WERI-Rb-1 (cell line): ENCODE measurements at regions not wholly inside any gene's neighbourhood (a gene's known extent, or its start where the extent isn't known, plus 50 kb on each side); places are given as distances from the start of the nearest gene placed in this dataset.

ENCODE experiments used
- DNase-seq: peaks from one replicate; pipeline ENCODE4 v3.0.0-alpha.2; 2020
- H3K27ac ChIP-seq: fragments of 250-450 bp; sonication (Bioruptor Pico); 2 replicates; pipeline ENCODE4 v1.5.1; 2020; ENCODE audit warnings: mild to moderate bottlenecking, moderate library complexity
- H3K27me3 ChIP-seq: fragments of 250-450 bp; sonication (Bioruptor Pico); 2 replicates; pipeline ENCODE4 v1.5.1; 2021; ENCODE audit warnings: mild to moderate bottlenecking, low read depth, moderate library complexity; ENCODE audit not compliant: insufficient read depth, severe bottlenecking
- H3K36me3 ChIP-seq: fragments of 250-450 bp; sonication (Bioruptor Pico); 2 replicates; pipeline ENCODE4 v1.5.1; 2020; ENCODE audit warnings: mild to moderate bottlenecking, moderate library complexity
- H3K4me3 ChIP-seq: 2 replicates; pipeline ENCODE4 v1.5.1; 2011; ENCODE audit warnings: low read depth, mild to moderate bottlenecking, control low read depth, low read length
- H3K9me3 ChIP-seq: fragments of 250-450 bp; sonication (Bioruptor Pico); 2 replicates; pipeline ENCODE4 v1.5.1; 2021; ENCODE audit warnings: mild to moderate bottlenecking, moderate library complexity; ENCODE audit not compliant: severe bottlenecking
- CTCF ChIP-seq: IDR thresholded peaks from 2 replicates; pipeline ENCODE4 v1.5.1; 2011; ENCODE audit warnings: low read depth, mild to moderate bottlenecking, control low read depth, inconsistent platforms, low read length

DNA sequence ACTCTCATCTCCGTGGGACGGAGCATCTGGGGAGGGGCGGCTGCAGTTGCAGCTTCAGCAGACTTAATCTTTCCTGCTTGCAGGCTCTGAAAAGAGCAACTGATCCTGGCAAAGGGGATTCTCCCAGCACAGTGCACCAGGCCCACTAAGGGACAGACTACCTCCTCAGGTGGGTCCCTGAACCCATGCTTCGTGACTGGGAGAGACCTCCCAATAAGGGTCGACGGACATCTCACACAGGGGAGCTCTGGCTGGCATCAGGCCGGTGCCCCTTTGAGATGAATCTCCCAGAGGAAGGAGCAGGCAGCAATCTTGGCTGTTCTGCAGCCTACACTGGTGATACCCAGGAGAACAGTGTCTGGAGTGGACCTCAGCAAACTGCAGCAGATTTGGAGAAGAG lies 303.3 kb upstream of the FGF16 start:
- H3K4me3 ChIP-seq: no peak overlapping the region
- no peaks in the 10 kb centered on the region for H3K36me3 ChIP-seq
- peaks cover 11% of the 10 kb centered on the region for H3K27me3 ChIP-seq
- no peaks in the 10 kb centered on the region for H3K9me3 ChIP-seq
- no peak for TF ChIP-seq CTCF
- DNase-seq: no peak
- no peak overlapping the region for H3K27ac ChIP-seq

DNA sequence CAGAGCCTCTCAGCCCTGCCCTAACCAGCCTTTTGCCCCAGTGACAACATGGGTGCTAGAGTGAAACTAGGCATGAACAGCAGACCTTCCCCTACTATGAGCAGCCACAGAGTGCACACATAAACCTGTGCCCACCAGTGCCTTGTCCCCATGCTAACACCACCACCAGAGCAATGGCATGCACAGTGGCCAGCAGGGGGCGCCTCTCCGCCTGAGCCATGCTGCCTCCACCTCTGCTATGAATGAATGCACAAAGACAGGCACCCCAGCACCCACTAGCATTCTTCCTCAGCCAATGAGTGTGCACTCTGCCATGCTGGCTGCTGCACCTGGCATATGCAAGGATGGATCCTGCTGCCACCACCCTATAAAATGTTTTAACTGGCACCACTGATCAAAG lies 286.9 kb upstream of the FGF16 start:
- peak; percentile 93 for TF ChIP-seq CTCF
- Histone ChIP-seq H3K27me3 (peaks cover 7% of the 10 kb centered on the region), H3K36me3 (no peaks in the 10 kb centered on the region), H3K9me3 (no peaks in the 10 kb centered on the region), H3K4me3 (no peak overlapping the region), H3K27ac (no peak overlapping the region)
- DNase-seq: peak; percentile 47

GRCh38 chrX:77162777-77163176 lies 284.4 kb upstream of the FGF16 start:
- TF ChIP-seq CTCF: no peak
- H3K9me3 ChIP-seq: no peaks in the 10 kb centered on the region
- no peaks in the 10 kb centered on the region for H3K27me3 ChIP-seq
- H3K4me3 ChIP-seq: no peak overlapping the region
- H3K36me3 ChIP-seq: no peaks in the 10 kb centered on the region
- DNase-seq: no peak
- H3K27ac ChIP-seq: no peak overlapping the region

DNA sequence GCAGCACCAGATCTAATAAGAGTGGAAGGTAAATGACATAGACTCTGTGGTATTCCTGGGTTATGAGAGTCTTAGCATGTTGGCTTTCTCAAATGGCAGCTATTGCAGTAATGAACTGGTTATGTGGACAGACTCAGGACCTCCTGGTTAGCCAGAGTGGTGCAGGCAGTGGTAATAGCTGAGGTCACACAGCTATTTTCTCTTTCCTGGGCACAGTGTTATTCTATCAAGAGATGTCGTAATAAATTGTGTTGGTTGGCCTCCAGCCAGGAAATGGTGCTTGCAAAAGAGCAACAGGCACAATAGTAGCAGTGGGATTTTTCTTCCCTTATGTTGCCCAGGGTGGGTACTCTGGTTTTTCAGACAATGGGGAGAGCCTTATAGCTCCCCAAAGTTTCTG lies 279.2 kb upstream of the FGF16 start:
- no peaks in the 10 kb centered on the region for H3K9me3 ChIP-seq
- no peak for TF ChIP-seq CTCF
- DNase-seq: no peak

GRCh38 chrX:77174680-77175519 lies 272.3 kb upstream of the FGF16 start:
- H3K4me3 ChIP-seq: no peak overlapping the region
- DNase-seq: no peak
- H3K27ac ChIP-seq: no peak overlapping the region
- no peaks in the 10 kb centered on the region for H3K27me3 ChIP-seq
- no peaks in the 10 kb centered on the region for H3K36me3 ChIP-seq
- H3K9me3 ChIP-seq: no peaks in the 10 kb centered on the region
- no peak for TF ChIP-seq CTCF

More for the DNA sequence above, 279.2 kb upstream of the FGF16 start:
- no peak overlapping the region for H3K4me3 ChIP-seq
- no peaks in the 10 kb centered on the region for H3K27me3 ChIP-seq
- H3K27ac ChIP-seq: no peak overlapping the region
- H3K36me3 ChIP-seq: no peaks in the 10 kb centered on the region

DNA sequence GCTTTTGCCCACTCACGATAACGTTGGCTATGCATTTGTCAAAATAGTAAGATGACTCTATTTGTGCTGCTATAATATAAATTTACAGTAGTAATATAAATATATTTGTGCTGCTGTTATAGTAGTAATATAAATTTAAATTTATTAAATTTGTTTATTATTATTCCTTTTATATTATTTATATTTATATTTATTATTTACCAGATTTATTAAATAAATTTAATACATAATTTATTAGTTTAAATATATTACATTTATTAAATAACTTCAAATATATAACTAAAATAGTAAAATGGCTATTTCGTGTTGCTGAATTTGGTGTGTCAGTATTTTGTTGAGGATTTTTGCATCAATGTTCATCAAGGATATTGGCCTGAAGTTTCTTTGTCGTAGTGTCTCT lies 246.5 kb upstream of the FGF16 start:
- H3K27me3 ChIP-seq: peaks cover 10% of the 10 kb centered on the region
- H3K36me3 ChIP-seq: no peaks in the 10 kb centered on the region

More for the DNA sequence above, 246.5 kb upstream of the FGF16 start:
- no peak for TF ChIP-seq CTCF
- Histone ChIP-seq H3K9me3 (no peaks in the 10 kb centered on the region), H3K27ac (no peak overlapping the region), H3K4me3 (no peak overlapping the region)
- no peak for DNase-seq
